Uterus (tissue), 3 donors: ENCODE measurements at regions not wholly inside any gene's neighbourhood (a gene's known extent, or its start where the extent isn't known, plus 50 kb on each side); places are given as distances from the start of the nearest gene placed in this dataset.
"Not testable (repeated sequence)": the region's sequence is repeated elsewhere in the genome, so short reads cannot be mapped to it uniquely, and the experiment has no call there.

ENCODE experiments used
- DNase-seq, 2 donors: peaks; one replicate each; pipeline ENCODE4 v3.0.0-alpha.2; 2019 to 2020
- H3K27ac ChIP-seq, 2 donors: fragments of 200-600 bp; sonication (generic); 1 replicate in 1 of 2; 2 replicates in 1 of 2; pipeline ENCODE4 v1.5.1; 2016 to 2018
- H3K27me3 ChIP-seq, 2 donors: fragments of 200-600 bp; sonication (generic); one replicate each; pipeline ENCODE4 v1.5.1; 2018 to 2019; ENCODE audit warnings: control low read depth in 1 of 2
- H3K36me3 ChIP-seq, 2 donors: fragments of 200-600 bp; sonication (generic); one replicate each; pipeline ENCODE4 v1.5.1; 2019; ENCODE audit warnings: control low read depth in 1 of 2
- H3K4me1 ChIP-seq, 2 donors: fragments of 200-600 bp; sonication (generic); one replicate each; pipeline ENCODE4 v1.5.1; 2018 to 2019; ENCODE audit warnings: control low read depth in 1 of 2
- H3K4me3 ChIP-seq, 2 donors: fragments of 200-600 bp; sonication (generic); 1 replicate in 1 of 2; 2 replicates in 1 of 2; pipeline ENCODE4 v1.5.1; 2018 to 2019; ENCODE audit warnings: mild to moderate bottlenecking in 1 of 2
- H3K9me3 ChIP-seq, 2 donors: fragments of 200-600 bp; sonication (generic); one replicate each; pipeline ENCODE4 v1.5.1; 2019; ENCODE audit warnings: control low read depth in 1 of 2
- CTCF ChIP-seq, 4 experiments: fragments of 200-600 bp in 2 of 4; fragments of 450-650 bp in 2 of 4; sonication (generic) in 2 of 4; IDR thresholded peaks; one replicate each; pipeline ENCODE4 v1.5.1; 2016 to 2019; ENCODE audit warnings: antibody characterized with exemption in 4 of 4, mild to moderate bottlenecking in 2 of 4, moderate library complexity in 1 of 4
- POLR2A ChIP-seq, 2 donors: fragments of 450-650 bp; IDR thresholded peaks; one replicate each; pipeline ENCODE4 v1.6.1; 2016; ENCODE audit warnings: antibody characterized with exemption in 2 of 2, mild to moderate bottlenecking in 1 of 2, moderate library complexity in 1 of 2
- intact Hi-C: fragments of 100-400 bp; cut with DNase I; formaldehyde crosslinking; loops from one replicate; pipeline ENCODE4 v1.15.1; 2023; ENCODE audit warnings: low total_unique reads
- donor health status: DM: yes; HTN: yes; CAD: no.

DNA sequence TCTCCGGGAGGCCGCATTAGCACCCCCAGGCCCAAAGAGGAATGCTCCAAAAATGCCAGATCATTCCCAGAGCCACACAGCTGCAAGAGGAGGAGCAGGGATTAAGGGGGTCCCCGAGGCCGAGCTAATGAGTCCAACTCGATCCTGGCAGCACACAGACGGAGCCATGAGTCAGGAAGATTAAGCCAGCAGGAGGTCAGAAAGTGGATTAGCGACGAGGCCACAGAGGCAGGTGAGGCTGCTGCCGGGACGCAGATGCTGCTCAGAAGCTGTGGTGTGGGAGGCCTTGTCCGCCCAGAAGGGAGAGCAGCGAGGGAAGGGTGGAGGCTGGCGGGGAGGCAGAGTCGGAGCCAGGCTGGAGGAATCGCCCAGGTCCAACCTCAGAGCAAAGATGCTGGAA, 120.5 kb downstream of the SHANK2 start:
- no peaks in the 10 kb centered on the region for H3K4me1 ChIP-seq
- no peak for DNase-seq
- intact Hi-C loops = no loop called here

DNA sequence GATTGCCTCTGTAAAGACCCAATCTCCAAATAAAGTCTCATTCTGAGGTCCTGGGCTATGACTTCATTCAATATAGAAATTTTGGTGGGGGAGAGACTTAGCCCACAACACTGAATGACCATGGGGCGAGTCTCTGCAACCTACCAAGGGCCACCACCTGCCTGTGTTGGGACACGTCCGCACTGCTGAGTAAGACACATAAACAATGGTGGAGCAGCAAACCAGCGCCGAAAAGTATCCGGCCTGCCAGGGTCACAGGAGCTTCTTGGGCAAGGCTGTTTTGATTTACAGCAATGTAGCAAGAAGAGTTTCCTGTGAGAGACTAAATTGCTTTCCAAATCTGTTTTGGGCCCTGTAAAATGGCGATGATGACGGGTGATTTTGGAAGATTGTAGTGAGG, 122.3 kb downstream of the SHANK2 start:
- TF ChIP-seq POLR2A (IDR thresholded peaks at IDR 0.05) = no peak
- TF ChIP-seq CTCF (IDR thresholded peaks at IDR 0.05) = no peak
- Histone ChIP-seq H3K27ac (no peak overlapping the region), H3K4me3 (no peak overlapping the region), H3K9me3 (no peaks in the 10 kb centered on the region), H3K27me3 (no peaks in the 10 kb centered on the region), H3K4me1 (no peaks in the 10 kb centered on the region), H3K36me3 (no peaks in the 10 kb centered on the region)
- intact Hi-C loops = no loop called here
- DNase-seq = no peak

More for the DNA sequence above, 120.5 kb downstream of the SHANK2 start:
- Histone ChIP-seq H3K27ac (no peak overlapping the region), H3K27me3 (no peaks in the 10 kb centered on the region), H3K4me3 (no peak overlapping the region), H3K9me3 (no peaks in the 10 kb centered on the region), H3K36me3 (no peaks in the 10 kb centered on the region)
- no peak for TF ChIP-seq CTCF (IDR thresholded peaks at IDR 0.05)
- TF ChIP-seq POLR2A (IDR thresholded peaks at IDR 0.05) = no peak

DNA sequence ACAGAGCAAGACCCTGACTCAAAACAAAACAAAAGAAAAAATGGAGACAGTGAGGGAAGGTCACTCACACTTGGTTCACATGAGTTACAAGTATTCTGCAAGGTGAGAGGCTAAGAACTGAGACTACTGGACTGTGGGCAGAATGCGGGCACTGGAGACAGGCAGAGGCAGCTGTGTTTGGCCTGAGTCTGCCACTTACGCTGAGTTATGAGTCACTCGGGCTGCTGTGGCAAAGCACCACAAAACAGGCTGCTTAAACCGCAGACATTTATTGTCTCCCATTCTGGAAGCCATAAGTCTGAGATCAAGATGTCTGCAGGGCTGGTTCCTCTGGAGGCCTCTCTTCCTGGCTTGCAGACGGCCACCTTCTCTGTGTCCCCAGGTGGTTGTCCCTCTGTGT, 122.8 kb downstream of the SHANK2 start:
- no peaks in the 10 kb centered on the region for H3K27me3 ChIP-seq
- H3K9me3 ChIP-seq = no peaks in the 10 kb centered on the region
- no peaks in the 10 kb centered on the region for H3K4me1 ChIP-seq
- intact Hi-C loops = no loop called here
- no peak for DNase-seq
- H3K36me3 ChIP-seq = no peaks in the 10 kb centered on the region
- no peak overlapping the region for H3K4me3 ChIP-seq
- H3K27ac ChIP-seq = no peak overlapping the region
- no peak for TF ChIP-seq POLR2A (IDR thresholded peaks at IDR 0.05)
- TF ChIP-seq CTCF (IDR thresholded peaks at IDR 0.05) = no peak

DNA sequence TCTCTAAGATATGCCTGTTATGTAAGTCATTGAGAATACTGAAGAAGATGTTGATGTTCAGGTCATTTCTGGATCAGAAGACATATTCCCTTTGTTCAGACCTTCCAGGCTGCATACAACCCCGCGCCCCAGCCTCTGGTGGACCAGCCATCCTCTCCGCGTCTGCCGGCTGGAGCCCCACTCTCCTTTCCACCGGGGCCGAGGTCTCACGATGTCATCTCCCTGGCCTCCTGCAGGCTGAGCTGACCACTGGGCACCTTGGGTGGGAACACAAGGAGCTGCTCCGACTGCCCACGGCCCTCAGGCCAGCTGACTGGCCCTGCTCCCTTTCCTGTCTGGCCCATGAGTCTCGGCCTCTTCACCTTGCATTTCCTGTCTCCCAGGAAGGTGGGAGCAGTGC, 124.6 kb downstream of the SHANK2 start:
- Histone ChIP-seq H3K4me1 (no peaks in the 10 kb centered on the region), H3K27me3 (no peaks in the 10 kb centered on the region), H3K36me3 (no peaks in the 10 kb centered on the region), H3K4me3 (no peak overlapping the region), H3K9me3 (no peaks in the 10 kb centered on the region), H3K27ac (no peak overlapping the region)
- DNase-seq = no peak
- TF ChIP-seq POLR2A (IDR thresholded peaks at IDR 0.05) (no peak), CTCF (IDR thresholded peaks at IDR 0.05) (no peak)
- intact Hi-C loops = no loop called here

DNA sequence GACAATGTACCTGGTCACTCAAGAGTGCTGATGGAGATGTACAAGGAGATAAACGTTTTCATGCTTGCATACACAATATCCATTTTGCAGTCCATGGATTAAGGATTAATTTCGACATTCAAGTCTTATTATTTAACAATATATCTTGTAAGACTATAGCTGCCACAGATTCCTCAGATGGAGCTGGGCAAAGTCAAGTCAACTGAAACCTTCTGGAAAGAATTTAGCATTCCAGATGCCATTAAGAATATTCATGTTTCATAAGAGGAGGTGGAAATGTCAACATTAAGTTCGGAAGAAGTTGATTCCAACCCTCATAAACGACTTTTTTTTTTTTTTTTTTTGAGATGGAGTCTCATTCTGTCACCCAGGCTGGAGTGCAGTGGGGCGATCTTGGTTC, 126.0 kb downstream of the SHANK2 start:
- intact Hi-C loops = not testable (repeated sequence)

DNA sequence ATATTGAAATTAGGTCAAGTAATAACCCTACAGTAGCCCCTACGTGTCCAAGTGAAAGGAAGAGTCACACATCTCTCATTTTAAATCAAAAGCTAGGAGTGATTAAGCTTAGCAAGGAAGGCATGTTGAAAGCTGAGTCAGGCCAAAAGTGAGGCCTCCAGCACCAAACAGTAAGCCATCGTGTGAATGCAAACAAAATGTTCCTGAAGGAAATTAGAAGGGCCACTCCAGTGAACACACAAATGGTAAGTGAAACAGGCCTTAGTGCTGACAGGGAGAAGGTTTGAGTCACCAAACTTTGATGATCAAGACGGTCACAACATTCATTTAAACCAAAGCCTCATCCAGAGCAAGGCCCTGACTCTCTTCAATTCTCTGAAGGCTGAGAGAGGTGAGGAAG, 127.2 kb downstream of the SHANK2 start:
- no peaks in the 10 kb centered on the region for H3K4me1 ChIP-seq
- no peak overlapping the region for H3K4me3 ChIP-seq
- intact Hi-C loops = no loop called here
- TF ChIP-seq POLR2A (IDR thresholded peaks at IDR 0.05) (no peak), CTCF (IDR thresholded peaks at IDR 0.05) (no peak)
- no peak overlapping the region for H3K27ac ChIP-seq
- no peaks in the 10 kb centered on the region for H3K27me3 ChIP-seq
- DNase-seq = no peak
- no peaks in the 10 kb centered on the region for H3K9me3 ChIP-seq
- H3K36me3 ChIP-seq = no peaks in the 10 kb centered on the region

More for the DNA sequence above, 126.0 kb downstream of the SHANK2 start:
- not testable (repeated sequence) for H3K27me3 ChIP-seq, H3K36me3 ChIP-seq, H3K4me3 ChIP-seq, H3K4me1 ChIP-seq, H3K9me3 ChIP-seq, H3K27ac ChIP-seq, DNase-seq
